Suppressor macrophage (primary cell): ENCODE measurements at regions not wholly inside any gene's neighbourhood (a gene's known extent, or its start where the extent isn't known, plus 50 kb on each side); places are given as distances from the start of the nearest gene placed in this dataset.

ENCODE experiments used
- DNase-seq, 4 experiments: peaks; one replicate each; pipeline ENCODE4 v3.0.0-alpha.2; 2020 to 2022

DNA sequence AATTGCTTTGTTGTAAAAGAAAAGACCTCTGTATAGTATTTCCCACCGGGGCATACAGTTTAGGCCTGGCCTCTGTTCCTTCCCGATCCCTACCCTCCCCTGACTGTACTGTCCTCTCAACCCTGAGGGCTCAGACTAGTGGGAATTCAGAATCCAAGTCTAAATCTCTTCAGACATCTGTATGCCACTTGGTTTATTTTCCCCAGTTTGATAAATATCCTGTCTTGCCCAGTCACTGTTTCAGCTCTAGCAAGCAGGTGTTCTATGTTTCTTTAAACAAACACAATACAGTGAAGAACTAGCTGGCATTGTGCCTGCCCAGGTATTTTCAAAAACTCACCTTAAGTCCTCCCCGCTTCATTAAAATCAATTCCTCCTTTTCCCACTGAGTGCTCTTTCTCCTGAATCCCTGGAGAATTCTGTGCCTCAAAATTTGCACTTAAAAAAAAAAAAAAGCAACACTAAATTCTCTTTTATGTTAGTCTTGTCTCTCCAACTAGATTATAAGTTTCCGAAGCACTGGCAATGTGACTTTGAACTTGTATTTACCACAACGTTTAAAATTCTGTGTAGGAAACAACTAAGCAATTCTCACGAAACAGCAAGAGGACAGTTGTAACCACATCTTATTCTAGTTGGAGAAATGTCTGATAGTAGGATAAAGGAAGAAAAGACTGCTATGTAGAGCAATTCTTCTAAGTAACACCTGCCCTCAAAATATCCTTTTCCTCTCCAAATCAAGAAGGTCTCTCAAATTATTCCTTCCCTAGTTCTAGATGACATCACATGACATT, 112.0 kb upstream of the CARMIL1 start:
- DNase-seq = no peak

DNA sequence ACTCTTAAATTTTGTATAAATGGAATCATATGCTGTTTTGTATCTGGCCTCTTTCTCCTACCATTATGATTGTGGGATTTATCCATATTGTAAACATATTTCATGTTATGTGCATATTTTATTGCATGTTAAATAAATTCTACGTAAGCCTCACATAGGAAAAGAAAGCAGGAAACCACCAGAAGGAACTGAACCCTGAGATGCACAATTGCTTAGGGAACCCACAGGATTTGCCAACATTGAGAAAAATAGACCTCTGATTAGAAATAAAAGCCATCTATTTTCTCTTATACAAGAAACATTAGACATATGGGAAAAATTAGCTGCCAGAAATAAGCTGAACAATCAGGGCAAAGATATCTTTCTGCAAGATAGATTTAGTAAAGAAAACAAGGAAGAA, 111.2 kb upstream of the CARMIL1 start:
- DNase-seq = peak in 3 of 4 experiments; percentile 23 to 60 (median 50)

DNA sequence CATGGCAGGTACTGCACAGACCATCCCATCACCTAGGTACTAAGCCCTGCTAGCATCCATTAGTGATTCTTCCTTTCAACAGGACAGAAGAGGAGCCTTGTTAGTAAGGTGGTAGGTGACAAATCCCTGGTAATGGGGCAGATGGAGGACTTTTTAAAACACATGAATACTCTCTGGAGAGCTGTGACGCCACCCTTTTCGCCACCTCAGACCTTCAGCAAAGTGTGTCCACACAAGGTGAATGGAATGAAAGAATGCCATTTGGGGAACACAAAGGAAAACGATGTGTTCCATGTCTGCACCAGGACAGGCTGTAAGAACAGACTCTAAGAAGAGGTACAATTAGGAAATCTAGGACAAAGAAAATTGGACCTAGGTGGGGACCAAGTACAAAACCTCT, 110.5 kb upstream of the CARMIL1 start:
- DNase-seq = no peak

DNA sequence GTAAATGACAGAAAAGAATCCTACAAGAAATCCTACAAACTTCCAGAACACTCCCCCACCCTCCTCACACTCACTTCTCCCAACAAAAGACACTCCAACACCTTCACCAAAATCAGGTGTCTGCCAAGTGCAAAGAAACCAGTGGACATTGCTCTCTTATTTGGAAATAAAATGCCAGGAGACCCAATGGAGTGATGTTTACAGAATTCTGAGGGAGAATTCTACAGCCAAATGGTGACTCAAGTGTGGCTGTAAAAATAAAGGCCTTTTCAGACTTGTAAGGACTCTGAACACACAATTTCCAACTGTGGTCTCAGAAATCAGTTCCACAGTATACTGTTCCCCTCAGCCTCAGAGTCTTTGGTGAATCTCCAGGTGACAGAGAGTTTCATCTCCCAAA, 109.6 kb upstream of the CARMIL1 start:
- DNase-seq = no peak

DNA sequence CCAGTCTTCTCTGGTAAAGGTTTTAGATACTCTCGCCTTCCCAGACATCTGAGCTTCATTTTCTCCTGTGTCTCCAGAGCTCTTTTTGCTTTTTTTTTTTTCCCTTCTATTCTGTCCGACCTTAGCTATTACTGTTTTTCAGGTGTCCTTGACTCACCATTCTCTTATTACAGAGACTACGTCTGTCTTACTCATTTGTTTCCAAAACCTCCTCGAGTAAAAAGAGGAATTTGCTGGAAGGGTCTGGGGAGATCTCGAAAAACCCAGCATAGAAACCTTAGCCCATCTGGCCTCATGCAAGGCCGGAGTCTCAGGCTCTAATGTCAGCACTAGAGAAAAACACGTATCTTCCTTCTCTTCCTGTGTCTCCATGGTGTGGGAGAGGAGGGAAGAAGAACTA, 109.2 kb upstream of the CARMIL1 start:
- peak in 2 of 4 experiments; percentile 16 to 17 for DNase-seq

DNA sequence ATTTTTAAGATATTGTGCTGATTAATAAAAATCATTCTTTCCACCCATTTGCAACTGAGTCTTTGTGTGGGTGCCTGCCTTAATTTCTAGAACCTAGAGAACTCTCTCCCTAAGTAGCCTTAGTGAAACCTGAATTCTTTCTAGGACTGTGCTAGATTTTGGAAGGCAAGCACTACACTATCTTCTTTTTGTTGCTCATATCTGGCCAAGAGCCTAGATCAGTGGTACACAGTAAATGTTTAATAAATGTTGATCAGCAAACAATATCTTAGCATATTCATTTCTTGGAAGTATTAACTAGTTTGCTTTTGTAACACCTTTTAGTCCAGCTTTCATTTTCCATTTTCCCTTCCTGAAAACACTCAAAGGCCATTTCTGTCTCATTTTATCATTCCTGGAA, 108.5 kb upstream of the CARMIL1 start:
- no peak for DNase-seq

DNA sequence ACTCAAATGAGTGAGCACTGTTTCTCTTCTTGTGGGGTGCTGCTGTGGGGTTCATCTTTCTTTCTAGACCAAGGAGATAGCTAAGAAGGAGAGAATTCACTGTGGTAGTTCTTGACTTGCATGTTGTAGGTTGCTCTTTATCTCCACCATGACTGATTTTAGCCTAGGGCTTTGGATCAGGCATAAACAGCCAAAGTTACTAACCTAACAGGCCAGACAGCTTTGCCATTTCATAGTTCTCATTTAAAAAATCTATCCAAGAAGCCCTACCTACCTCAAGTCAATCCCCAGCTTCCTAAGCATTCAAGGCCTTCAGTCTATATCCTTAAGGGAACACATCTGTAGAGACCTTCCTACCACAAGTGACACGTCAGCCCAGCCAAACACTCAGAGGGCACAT, 107.9 kb upstream of the CARMIL1 start:
- no peak for DNase-seq

DNA sequence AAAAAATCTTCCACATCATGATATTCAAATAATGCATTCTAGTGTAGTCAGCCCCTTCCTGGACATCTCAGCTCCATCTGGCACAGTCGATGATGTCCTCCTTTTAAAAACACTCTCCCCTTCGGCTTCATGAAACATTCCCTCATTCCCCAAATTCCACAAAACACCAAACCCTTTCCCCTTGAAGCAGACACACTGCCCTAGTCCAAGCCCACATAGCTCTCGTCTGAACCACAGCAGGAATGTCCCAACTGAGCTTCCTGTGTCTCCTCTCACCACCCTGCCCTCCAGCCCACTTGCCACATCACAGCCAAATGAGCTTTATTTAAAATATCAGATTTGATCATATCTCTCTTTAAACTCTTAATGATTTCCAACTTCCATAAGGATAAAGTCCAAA, 106.4 kb upstream of the CARMIL1 start:
- DNase-seq = peak in 2 of 4 experiments; percentile 34 to 38

DNA sequence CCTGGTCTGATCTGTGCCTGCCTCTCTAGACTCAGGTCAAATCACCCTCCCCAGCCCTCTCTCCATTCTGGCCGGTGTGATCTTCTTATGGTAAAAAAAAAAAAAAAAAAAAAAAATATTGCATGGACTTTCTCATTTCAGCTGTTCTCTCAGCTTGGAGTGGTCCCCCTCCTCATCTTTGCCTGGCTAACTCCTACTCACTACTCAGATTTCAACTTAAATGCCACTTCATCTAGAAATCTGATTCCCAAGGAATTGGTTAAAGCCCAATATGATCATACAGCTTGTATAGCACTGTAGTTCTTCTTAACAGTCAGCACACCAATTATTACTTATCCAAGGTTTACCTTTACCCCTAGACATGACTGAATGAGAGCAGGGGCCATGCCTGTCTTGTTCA, 105.9 kb upstream of the CARMIL1 start:
- no peak for DNase-seq

DNA sequence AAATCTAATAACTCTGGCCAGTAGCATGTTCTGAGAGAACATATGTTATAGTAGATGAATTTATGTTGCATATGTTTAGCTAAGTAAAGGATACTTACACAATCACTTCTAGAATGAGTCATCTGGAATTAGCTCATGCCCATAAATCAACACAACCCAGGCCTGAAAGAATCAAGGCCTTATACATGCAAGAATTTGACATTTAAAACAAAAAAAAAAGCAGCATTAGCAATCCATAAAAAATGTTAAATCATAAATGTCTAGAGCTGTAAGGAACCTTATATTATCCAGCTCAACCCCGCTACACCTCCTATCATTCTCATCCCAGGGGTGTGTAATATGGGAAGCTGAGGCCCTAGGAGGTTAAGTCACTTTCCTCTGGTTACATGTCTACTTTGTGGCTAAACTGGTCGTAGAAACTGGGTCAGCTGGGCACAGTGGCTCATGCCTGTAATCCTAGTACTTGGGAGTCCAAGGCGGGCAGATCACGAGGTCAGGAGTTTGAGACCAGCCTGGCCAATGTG, 105.2 kb upstream of the CARMIL1 start:
- peak; percentile 64 to 87 (median 77) for DNase-seq

DNA sequence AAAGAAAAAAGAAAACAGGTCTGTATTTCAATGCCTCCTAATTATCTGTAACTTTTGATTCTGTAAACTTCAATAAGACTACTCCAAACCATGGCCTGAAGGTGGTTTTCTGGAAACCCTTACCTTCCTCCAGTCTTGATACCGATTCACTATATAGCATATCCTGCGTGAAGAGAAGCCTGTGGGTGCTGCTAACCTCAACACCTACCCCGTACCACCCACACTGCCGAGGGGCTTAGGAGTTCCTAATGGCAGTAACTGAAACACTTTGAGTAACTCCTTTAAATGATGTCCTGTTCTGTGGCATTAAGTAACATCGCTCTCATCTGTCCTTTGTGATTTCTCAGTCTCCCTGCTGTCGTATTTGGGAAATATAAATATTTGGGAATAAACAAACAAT, 104.5 kb upstream of the CARMIL1 start:
- DNase-seq = no peak

DNA sequence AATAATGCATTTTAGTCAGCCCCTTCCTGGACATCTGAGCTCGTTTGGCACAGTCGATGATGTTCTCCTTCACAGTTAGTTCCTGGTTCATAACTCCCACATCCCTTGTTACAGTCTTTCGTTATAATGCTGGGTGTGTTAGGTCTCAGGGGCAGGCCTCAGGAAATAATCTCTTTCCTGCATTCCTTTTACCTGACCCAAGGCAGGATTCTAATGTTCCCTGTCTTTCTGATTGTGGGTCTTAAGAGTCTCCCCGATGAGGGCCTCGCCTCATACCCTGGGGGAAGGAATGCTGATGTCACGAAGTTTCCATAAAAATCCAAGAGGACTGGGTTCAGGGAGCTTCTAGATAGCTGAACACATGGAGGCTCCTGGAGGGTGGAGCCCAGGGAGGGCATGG, 104.0 kb upstream of the CARMIL1 start:
- peak; percentile 31 to 68 (median 54) for DNase-seq

DNA sequence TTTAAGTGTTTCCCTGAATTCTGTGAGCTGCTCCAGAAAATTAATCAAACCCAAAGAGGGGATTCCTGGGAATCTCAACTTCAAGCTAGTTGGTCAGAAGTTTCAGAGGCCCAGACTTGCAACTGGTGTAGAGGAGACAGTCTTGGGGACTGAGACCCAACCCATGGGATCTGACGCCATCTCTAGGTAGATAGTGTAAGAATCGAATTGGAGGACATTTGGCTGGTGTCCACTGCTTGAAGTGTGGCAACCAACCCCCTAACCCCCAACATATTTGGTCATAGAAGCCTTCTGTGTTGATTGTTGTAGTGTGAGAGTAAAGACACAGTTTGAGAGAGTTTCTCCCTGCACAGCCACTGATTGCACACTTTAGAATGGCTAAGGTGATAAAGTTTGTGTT, 103.5 kb upstream of the CARMIL1 start:
- no peak for DNase-seq

DNA sequence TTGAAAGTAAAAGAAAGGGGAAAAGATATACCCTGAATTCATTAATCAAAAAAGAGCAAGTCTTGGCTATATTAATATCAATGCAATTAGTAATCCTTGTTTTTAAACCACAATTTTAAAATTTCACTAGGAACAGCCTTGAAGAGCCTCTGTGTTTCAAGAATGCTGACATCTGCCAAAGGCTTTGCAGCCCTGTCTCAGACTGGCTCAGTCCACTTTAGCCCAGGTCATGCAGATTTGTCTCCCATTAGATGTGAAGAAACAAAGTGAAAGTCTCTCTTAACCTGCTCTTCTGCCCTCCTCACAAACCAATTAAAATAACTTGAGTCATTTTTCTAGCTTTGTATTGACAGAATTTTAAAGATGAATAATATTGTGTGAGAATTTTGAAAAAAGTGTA, 102.7 kb upstream of the CARMIL1 start:
- DNase-seq = no peak

DNA sequence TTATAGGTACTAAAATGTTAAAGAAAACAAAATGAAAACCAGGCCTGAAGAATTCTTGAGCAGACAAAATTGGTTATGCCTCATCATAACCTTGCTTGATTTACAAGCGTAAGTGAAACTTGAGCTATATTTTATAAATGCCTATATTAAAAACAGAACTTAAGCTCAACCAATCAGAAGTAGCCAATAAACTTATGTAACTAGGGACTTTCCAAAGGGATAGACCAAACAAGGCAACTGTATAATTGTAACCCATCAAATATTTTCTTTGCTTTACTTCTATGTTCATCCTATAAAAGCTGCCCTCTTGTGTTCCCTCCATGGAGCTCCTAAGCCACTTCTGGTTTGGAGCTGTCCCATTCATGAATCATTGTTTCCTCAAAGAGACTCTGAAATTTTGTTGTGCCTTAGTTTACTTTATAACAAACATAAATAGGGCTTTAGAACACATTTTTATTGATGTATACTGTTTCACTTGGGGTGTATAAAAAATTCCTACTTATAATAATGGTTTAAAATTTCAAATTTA, 101.6 kb upstream of the CARMIL1 start:
- DNase-seq = peak in 1 of 4 experiments; percentile 19

DNA sequence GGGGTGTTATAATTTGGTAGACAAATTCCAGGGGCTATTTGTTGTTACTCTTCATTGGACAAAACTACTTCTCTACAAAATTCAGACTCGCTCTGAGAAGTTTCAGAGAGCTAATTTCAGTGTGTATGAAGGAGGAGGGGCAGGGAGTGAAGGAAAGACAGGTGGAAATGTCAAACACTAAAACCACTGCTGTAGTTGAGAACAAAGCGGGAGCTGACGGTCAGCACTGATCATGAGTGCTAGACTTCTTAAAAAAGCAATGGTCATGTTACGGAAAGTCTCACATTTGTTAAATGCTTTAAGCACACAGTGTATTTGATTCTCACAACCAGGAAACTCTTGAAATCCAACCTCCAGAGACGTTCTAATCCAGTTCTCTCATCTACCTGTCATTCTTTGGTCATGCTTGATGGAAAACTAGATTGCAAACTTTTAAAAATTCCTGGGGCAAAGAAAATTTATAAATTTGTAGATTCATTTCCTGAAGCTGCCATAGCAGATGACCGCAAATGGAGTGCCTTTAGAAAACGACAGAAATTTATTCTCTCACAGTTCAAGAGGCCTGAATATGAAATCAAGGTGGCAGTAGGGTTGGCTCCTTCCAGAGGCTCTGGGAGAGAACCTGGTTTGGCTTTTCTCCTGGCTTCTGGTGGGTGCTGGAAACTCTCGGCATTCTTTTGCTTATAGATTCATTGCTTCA, 100.7 kb upstream of the CARMIL1 start:
- no peak for DNase-seq

DNA sequence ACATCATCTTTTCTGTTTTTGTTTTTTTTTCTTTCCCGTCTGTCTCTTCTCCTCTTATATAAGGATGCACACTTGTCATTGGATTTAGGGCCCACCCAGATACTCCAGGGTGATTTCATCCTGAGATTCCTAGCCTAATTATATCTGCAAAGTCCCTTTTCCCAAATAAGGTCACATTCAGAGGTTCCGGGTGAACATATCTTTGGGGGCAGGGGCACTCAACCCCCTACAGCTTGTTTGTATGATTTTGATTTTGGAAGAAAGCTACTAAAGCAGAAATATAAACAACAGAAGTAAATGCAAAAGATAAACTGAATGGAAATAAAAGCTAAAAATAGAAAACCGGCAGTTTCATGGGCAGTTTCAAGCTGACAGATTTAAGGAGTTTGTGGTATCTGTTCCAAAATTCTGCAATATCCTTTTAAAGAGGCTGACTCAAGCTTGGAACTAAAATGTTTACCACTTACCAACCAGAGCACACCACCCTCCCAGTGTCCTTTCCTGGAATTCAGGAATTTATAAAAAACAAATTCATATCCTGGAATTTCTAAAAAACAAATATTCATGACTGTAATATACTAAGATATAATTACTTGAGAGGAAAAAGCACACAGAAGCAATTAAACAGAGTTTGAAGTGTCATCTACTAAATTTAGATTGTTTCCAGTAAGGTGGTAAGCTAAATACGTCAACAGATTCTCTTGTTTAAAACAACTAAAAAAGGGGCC, 100.0 kb upstream of the CARMIL1 start:
- peak in 2 of 4 experiments; percentile 27 to 29 for DNase-seq

DNA sequence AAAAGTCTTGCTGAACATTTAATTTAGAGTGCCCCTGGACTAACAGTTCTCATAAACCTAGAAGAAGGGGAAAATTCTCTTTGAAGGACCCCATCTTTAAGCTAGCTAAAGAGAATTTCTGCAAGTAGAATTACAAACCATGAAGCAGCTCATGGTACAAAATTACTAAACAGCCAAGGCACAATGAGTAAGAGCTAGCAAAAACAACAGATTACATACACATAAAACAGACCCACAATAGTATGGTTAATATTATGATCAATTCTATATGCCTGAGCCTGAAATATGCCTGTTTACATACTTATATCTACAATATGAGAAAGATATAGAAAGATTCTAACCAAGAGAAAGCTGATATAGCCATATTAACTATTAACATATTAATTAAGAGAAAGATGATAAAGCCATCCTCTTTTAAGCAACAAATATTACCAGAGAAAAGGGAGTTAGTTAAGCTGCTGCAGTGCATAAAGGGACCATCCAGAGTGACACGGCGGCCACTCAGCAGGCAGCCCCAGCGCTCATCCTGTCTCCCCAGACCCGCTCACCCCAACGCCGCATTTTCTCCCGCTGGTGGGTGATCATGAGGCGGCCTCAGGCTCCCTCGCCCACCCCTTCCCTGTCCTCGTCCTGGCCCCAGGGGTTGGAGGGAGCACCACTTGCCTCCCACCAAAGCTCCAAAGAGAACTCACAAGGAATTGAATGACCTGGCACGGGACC, 98.4 kb upstream of the CARMIL1 start:
- peak in 1 of 4 experiments; percentile 4 for DNase-seq

DNA sequence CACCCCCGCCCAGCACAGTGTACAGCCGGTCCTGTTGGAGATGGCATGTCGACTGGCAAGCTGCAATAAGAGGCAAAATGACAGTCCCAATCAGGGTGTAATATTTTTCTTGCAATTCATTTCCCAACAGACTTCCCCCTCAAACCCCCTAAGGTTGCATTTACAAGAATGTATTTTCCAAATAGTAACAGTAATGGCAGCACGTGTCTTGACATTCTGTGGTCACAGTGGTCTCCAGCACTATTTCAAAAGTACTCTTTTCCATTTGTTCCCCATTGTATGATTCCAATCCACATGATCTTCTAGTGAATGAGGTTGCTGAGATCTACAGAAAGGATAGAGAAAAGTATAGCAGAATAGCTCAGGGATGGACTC, 97.8 kb upstream of the CARMIL1 start:
- peak in 1 of 4 experiments; percentile 26 for DNase-seq

DNA sequence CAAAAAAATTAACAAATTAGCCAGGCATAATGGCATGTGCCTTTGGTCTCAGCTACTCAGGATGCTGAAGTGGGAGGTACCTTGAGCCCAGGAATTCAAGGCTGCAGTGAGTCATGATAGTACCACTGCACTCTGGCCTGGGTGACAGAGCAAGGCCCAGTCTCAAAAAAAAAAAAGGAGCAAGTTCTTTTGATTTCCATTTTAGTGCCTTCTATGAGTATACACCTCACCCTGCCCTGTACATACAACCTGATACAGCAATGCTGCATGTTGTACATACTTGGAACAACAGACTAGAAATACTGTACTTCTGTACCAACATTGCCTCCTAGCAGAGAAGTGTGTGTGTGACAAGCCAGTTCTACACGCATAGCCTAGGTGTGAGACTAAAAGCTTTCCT, 97.3 kb upstream of the CARMIL1 start:
- DNase-seq = no peak

DNA sequence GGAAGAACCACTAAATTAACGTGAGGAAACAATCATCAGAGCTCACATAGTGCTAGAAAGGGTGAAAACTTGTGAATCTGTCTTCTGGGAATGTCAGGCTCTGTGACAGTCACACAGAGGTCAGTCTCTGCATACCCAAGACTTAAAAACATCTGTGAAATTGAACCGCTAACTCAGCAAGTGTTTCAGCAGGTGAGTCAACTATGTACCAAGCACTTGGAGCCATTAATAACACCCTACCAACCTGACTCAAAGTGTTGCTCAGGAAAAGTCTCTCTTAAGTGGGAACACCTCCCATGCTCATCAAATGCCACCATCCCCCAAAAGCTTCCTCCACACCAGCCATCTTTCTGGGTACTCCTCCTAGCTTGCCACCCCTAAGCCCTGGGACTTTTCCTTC, 92.3 kb upstream of the CARMIL1 start:
- DNase-seq = no peak

DNA sequence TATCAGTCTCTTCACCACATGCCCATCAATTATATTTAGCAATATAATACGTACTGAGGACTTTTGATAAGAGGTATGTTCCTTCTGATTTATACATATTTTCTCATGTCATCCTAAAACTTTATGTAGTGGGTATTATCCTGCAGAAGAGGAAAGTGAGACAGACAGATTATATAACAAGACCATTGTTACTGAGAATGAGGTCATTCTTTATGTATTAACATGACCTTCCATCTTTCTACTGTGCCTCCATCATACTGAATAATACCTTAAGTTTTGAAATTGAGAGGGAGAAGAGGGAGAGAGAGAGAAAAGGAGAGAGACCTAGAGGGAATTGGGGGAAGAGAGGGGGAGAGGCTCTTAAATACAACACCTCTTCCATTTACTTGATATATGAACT, 90.9 kb upstream of the CARMIL1 start:
- no peak for DNase-seq
